ENCODE measurements at regions not wholly inside any gene's neighbourhood (a gene's known extent, or its start where the extent isn't known, plus 50 kb on each side); places are given as distances from the start of the nearest gene placed in this dataset.
A peak's percentile ranks its signal among the peaks of the same experiment; 100 is the strongest.

GRCh38 chr12:91361864-91362263, 179.2 kb upstream of the DCN start:
- Histone ChIP-seq H3K4me2 (ENCODE audit: insufficient read depth, low read length) (no peak overlapping the region; the same call in 1 of the 2 replicates), H2AFZ (ENCODE audit: low read depth, low read length) (peak overlapping the region; percentile 1; the same call in 1 of the 2 replicates), H3K4me3 (ENCODE audit: low read depth in 1 of 2, low read length in 2 of 2) (no peak overlapping the region), H3K27ac (ENCODE audit: low read length) (no peak overlapping the region), H3K9me3 (ENCODE audit: insufficient read depth, low read length, severe bottlenecking) (no peaks in the 10 kb centered on the region), H3K4me1 (ENCODE audit: insufficient read depth, low read length) (0 out of 2 replicates have a peak, but pooled peaks cover 5% of the 10 kb centered on the region), H3K27me3 (ENCODE audit: insufficient read depth, low read length, poor library complexity) (no peaks in the 10 kb centered on the region), H4K20me1 (ENCODE audit: insufficient read depth, low read length) (no peaks in the 10 kb centered on the region), H3K9ac (ENCODE audit: low read depth, low read length) (no peak overlapping the region), H3K79me2 (ENCODE audit: insufficient read depth, low read length) (no peaks in the 10 kb centered on the region), H3K36me3 (ENCODE audit: insufficient read depth, low read length) (no peaks in the 10 kb centered on the region)
- TF ChIP-seq, protein P1, sequence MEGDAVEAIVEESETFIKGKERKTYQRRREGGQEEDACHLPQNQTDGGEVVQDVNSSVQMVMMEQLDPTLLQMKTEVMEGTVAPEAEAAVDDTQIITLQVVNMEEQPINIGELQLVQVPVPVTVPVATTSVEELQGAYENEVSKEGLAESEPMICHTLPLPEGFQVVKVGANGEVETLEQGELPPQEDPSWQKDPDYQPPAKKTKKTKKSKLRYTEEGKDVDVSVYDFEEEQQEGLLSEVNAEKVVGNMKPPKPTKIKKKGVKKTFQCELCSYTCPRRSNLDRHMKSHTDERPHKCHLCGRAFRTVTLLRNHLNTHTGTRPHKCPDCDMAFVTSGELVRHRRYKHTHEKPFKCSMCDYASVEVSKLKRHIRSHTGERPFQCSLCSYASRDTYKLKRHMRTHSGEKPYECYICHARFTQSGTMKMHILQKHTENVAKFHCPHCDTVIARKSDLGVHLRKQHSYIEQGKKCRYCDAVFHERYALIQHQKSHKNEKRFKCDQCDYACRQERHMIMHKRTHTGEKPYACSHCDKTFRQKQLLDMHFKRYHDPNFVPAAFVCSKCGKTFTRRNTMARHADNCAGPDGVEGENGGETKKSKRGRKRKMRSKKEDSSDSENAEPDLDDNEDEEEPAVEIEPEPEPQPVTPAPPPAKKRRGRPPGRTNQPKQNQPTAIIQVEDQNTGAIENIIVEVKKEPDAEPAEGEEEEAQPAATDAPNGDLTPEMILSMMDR (IDR thresholded peaks at IDR 0.05; ENCODE audit: borderline replicate concordance, extremely low read depth, low read length, poor library complexity, severe bottlenecking) = peak; percentile 69
- TF ChIP-seq EZH2 (IDR thresholded peaks at IDR 0.05; ENCODE audit: borderline replicate concordance, low read depth, low read length, severe bottlenecking) = no peak
- DNase-seq (no peak), ATAC-seq (ENCODE audit: insufficient read depth, low read depth) (peak; percentile 67; the same call in 2 of the 3 replicates)

DNA sequence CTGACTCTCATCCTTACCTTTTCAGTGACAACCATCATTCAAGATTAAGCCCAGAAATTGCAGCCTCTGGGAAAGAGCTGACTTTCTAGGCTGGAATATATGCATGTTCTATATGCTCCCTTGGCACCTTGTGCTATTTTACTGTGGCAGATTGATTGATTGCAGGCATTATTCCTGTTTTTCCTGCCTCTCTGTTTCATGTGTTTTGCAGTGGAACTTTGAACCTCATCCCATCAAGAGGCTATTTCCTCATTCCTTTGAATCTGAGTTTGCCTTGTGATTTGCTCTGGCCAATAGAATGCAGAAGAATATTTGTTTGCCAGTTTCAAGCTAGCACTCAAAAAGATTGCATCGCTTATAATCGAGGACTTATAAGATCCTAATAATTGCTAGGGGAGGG, 174.8 kb upstream of the DCN start:
- no peak for DNase-seq
- Histone ChIP-seq H3K4me1 (ENCODE audit: insufficient read depth, low read length) (0 out of 2 replicates have a peak, but pooled peaks cover 4% of the 10 kb centered on the region), H3K27me3 (ENCODE audit: insufficient read depth, low read length, poor library complexity) (no peaks in the 10 kb centered on the region), H3K9me3 (ENCODE audit: insufficient read depth, low read length, severe bottlenecking) (no peaks in the 10 kb centered on the region), H2AFZ (ENCODE audit: low read depth, low read length) (no peak overlapping the region), H4K20me1 (ENCODE audit: insufficient read depth, low read length) (no peaks in the 10 kb centered on the region), H3K9ac (ENCODE audit: low read depth, low read length) (no peak overlapping the region), H3K4me2 (ENCODE audit: insufficient read depth, low read length) (no peak overlapping the region), H3K79me2 (ENCODE audit: insufficient read depth, low read length) (no peaks in the 10 kb centered on the region), H3K27ac (ENCODE audit: low read length) (no peak overlapping the region), H3K36me3 (ENCODE audit: insufficient read depth, low read length) (no peaks in the 10 kb centered on the region), H3K4me3 (ENCODE audit: low read depth in 1 of 2, low read length in 2 of 2) (no peak overlapping the region)
- TF ChIP-seq, protein P1 (IDR thresholded peaks at IDR 0.05; ENCODE audit: borderline replicate concordance, extremely low read depth, low read length, poor library complexity, severe bottlenecking) = no peak
- TF ChIP-seq EZH2 (IDR thresholded peaks at IDR 0.05; ENCODE audit: borderline replicate concordance, low read depth, low read length, severe bottlenecking) = no peak
- no peak for ATAC-seq (ENCODE audit: insufficient read depth, low read depth)

GRCh38 chr12:91356405-91356804, 173.8 kb upstream of the DCN start:
- no peaks in the 10 kb centered on the region for H3K79me2 ChIP-seq (ENCODE audit: insufficient read depth, low read length)
- ATAC-seq (ENCODE audit: insufficient read depth, low read depth) (no peak), DNase-seq (no peak)
- no peak overlapping the region for H3K4me3 ChIP-seq (ENCODE audit: low read depth in 1 of 2, low read length in 2 of 2)
- TF ChIP-seq, protein P1 (IDR thresholded peaks at IDR 0.05; ENCODE audit: borderline replicate concordance, extremely low read depth, low read length, poor library complexity, severe bottlenecking) = no peak
- no peak for TF ChIP-seq EZH2 (IDR thresholded peaks at IDR 0.05; ENCODE audit: borderline replicate concordance, low read depth, low read length, severe bottlenecking)
- H3K4me2 ChIP-seq (ENCODE audit: insufficient read depth, low read length) = no peak overlapping the region
- no peaks in the 10 kb centered on the region for H3K4me1 ChIP-seq (ENCODE audit: insufficient read depth, low read length)
- H3K9me3 ChIP-seq (ENCODE audit: insufficient read depth, low read length, severe bottlenecking) = no peaks in the 10 kb centered on the region
- no peak overlapping the region for H3K9ac ChIP-seq (ENCODE audit: low read depth, low read length)
- H3K27ac ChIP-seq (ENCODE audit: low read length) = no peak overlapping the region
- no peaks in the 10 kb centered on the region for H4K20me1 ChIP-seq (ENCODE audit: insufficient read depth, low read length)
- H3K27me3 ChIP-seq (ENCODE audit: insufficient read depth, low read length, poor library complexity) = no peaks in the 10 kb centered on the region
- H2AFZ ChIP-seq (ENCODE audit: low read depth, low read length) = no peak overlapping the region
- no peaks in the 10 kb centered on the region for H3K36me3 ChIP-seq (ENCODE audit: insufficient read depth, low read length)
